ENCODE measurements at regions not wholly inside any gene's neighbourhood (a gene's known extent, or its start where the extent isn't known, plus 50 kb on each side); places are given as distances from the start of the nearest gene placed in this dataset.
A peak's percentile ranks its signal among the peaks of the same experiment; 100 is the strongest.
"Not testable (repeated sequence)": the region's sequence is repeated elsewhere in the genome, so short reads cannot be mapped to it uniquely, and the experiment has no call there.

- no peak for DNase-seq
Observed at GRCh38 chr10:28391283-28391682, 88.4 kb upstream of the MPP7 start.

GRCh38 chr10:28393956-28394568, 91.2 kb upstream of the MPP7 start:
- peak; percentile 76 for DNase-seq

- peak; percentile 47 for DNase-seq
Observed at GRCh38 chr10:28396331-28396730, 93.5 kb upstream of the MPP7 start.

- no peak for DNase-seq
Observed at GRCh38 chr10:28397229-28397628, 94.4 kb upstream of the MPP7 start.

- no peak for DNase-seq
Observed at GRCh38 chr10:28400176-28400575, 97.3 kb upstream of the MPP7 start.

GRCh38 chr10:28400681-28401080, 97.8 kb upstream of the MPP7 start:
- no peak for DNase-seq

- not testable (repeated sequence) for DNase-seq
Observed at GRCh38 chr10:28402611-28403073, 99.8 kb upstream of the MPP7 start.

- no peak for DNase-seq
Observed at GRCh38 chr10:28403090-28403489, 100.2 kb upstream of the MPP7 start.

- DNase-seq = no peak
Observed at GRCh38 chr10:28408237-28408777, 105.4 kb upstream of the MPP7 start.

GRCh38 chr10:28410420-28411135, 107.7 kb upstream of the MPP7 start:
- DNase-seq = no peak

- DNase-seq = no peak
Observed at GRCh38 chr10:28411136-28411460, 108.2 kb upstream of the MPP7 start.

GRCh38 chr10:28411648-28412047, 108.8 kb upstream of the MPP7 start:
- no peak for DNase-seq

GRCh38 chr10:28418069-28418468, 114.8 kb upstream of the WAC start:
- no peak for DNase-seq

GRCh38 chr10:28425422-28425821, 107.5 kb upstream of the WAC start:
- DNase-seq = no peak

GRCh38 chr10:28426392-28427159, 106.3 kb upstream of the WAC start:
- DNase-seq = no peak

- no peak for DNase-seq
Observed at GRCh38 chr10:28427376-28427775, 105.5 kb upstream of the WAC start.

- DNase-seq = no peak
Observed at GRCh38 chr10:28429045-28429444, 103.9 kb upstream of the WAC start.

GRCh38 chr10:28429573-28430216, 103.2 kb upstream of the WAC start:
- no peak for DNase-seq

- DNase-seq = no peak
Observed at GRCh38 chr10:28431139-28431538, 101.8 kb upstream of the WAC start.

- DNase-seq = peak; percentile 75
Observed at GRCh38 chr10:28432210-28432676, 100.7 kb upstream of the WAC start.

GRCh38 chr10:28434063-28434462, 98.9 kb upstream of the WAC start:
- DNase-seq = no peak

- DNase-seq = no peak
Observed at GRCh38 chr10:28442403-28442802, 90.5 kb upstream of the WAC start.
